AG04449 (cell line): ENCODE measurements at regions not wholly inside any gene's neighbourhood (a gene's known extent, or its start where the extent isn't known, plus 50 kb on each side); places are given as distances from the start of the nearest gene placed in this dataset.
"Not testable (repeated sequence)": the region's sequence is repeated elsewhere in the genome, so short reads cannot be mapped to it uniquely, and the experiment has no call there.

Experiments
- CTCF ChIA-PET: fragments of 350-600 bp; formaldehyde crosslinking; extraction: SDS; loops from one replicate; lab custom pipeline; 2021; ENCODE audit warnings: antibody characterized with exemption; lab: Yijun Ruan, JAX
- POLR2A ChIA-PET: fragments of 400-600, 350-600 bp; formaldehyde crosslinking; extraction: SDS; loops from one replicate; lab custom pipeline; 2020; ENCODE audit warnings: antibody characterized with exemption, inconsistent platforms; lab: Yijun Ruan, JAX
- DNase-seq: peaks from one replicate; pipeline ENCODE4 v3.0.0-alpha.2; 2010; ENCODE audit warnings: low read depth, low spot score
- H3K4me3 ChIP-seq: 2 replicates; pipeline ENCODE4 v1.5.1; 2011; ENCODE audit warnings: low read depth, mild to moderate bottlenecking, control low read depth, low read length
- TF ChIP-seq, protein P1 (sequence below): IDR thresholded peaks from one replicate; pipeline ENCODE4 v1.5.1; 2011; ENCODE audit warnings: mild to moderate bottlenecking, moderate library complexity, low read length, control low read depth, inconsistent platforms; ENCODE audit not compliant: insufficient read depth; ENCODE audit errors: missing control alignments

DNA sequence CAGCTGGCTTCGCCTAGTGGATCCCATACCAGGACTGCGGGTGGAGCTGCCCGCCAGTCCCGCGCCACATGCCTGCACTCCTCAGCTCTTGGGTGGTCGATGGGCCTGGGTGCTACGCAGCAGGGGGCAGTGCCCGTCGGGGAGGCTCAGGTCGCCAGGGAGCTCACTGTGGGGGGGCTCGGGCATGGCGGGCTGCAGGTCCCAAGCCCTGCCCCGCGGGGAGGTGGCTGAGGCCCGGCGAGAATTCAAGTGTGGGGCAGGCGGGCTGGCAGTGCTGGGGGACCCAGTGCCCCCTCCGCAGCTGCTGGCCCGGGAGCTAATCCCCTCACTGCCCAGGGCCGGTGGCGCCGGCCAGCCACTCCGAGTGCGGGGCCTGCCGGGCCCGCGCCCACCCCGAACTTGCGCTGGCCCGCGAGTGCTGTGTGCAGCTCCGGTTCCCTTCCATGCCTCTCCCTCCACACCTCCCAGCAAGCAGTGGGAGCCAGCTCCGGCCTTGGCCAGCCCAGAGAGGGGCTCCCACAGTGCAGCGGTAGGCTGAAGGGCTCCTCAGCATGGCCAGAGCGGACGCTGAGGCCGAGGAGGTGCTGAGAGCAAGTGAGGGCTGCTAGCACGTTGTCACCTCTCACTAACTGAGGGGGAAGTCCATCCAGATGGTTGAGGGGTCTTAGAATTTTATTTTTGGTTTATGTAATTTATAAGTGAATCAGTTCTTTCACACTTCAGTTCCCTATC, 85.2 kb upstream of the HMCN1 start:
- H3K4me3 ChIP-seq, result no peak overlapping the region
- ChIA-PET CTCF (interaction anchor here (1.3 kb wide), 1 partner anchor 22 kb away, joined by 5 read pairs; no protein-coding TSS in a partner anchor), POLR2A (no interaction called here)
- TF ChIP-seq, protein P1, sequence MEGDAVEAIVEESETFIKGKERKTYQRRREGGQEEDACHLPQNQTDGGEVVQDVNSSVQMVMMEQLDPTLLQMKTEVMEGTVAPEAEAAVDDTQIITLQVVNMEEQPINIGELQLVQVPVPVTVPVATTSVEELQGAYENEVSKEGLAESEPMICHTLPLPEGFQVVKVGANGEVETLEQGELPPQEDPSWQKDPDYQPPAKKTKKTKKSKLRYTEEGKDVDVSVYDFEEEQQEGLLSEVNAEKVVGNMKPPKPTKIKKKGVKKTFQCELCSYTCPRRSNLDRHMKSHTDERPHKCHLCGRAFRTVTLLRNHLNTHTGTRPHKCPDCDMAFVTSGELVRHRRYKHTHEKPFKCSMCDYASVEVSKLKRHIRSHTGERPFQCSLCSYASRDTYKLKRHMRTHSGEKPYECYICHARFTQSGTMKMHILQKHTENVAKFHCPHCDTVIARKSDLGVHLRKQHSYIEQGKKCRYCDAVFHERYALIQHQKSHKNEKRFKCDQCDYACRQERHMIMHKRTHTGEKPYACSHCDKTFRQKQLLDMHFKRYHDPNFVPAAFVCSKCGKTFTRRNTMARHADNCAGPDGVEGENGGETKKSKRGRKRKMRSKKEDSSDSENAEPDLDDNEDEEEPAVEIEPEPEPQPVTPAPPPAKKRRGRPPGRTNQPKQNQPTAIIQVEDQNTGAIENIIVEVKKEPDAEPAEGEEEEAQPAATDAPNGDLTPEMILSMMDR, result no peak
- no peak for DNase-seq

GRCh38 chr1:185647597-185648267, 86.5 kb upstream of the HMCN1 start:
- POLR2A ChIA-PET, DNase-seq, H3K4me3 ChIP-seq: not testable (repeated sequence)
- CTCF ChIA-PET, result interaction anchor here (0.9 to 2.0 kb wide), 3 partner anchors 13 to 22 kb away, joined by 3 to 13 read pairs (median 3); no protein-coding TSS in a partner anchor

DNA sequence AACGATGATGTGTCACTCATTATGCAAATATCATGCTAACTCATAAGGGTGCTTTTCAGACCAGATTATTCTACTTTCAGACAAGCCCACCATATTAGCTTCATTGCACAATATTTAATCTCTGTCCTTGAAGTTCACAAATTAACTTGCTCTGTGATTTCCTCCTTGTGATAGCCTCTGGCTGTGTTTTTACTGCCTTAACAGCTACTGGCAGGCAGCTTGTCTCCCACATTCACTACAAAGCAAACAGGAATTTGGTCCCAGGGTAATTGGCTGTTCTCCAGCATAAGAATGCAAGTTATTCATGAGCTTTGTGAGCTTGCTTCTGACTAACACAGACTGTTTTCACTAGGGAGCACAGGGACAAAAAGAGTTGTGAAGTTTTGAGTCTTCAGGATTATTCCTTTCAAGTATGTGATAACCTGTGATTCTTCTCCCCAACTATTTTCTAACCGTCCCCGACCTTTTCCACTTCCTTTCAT, 87.9 kb upstream of the HMCN1 start:
- DNase-seq, result peak; percentile 97
- CTCF ChIA-PET, result interaction anchor here (0.8 to 2.0 kb wide), 5 partner anchors 9 to 476 kb away, joined by 3 to 13 read pairs (median 3); no protein-coding TSS in a partner anchor
- TF ChIP-seq, protein P1, result no peak
- POLR2A ChIA-PET, result interaction anchor here (1.0 to 2.6 kb wide), 4 partner anchors 11 to 329 kb away, joined by 4 to 15 read pairs (median 7); partner anchors contain the start of gene IVNS1ABP
- H3K4me3 ChIP-seq, result no peak overlapping the region

- no peak for DNase-seq
- CTCF ChIA-PET, result interaction anchor here (0.8 to 2.0 kb wide), 4 partner anchors 16 to 476 kb away, joined by 3 to 13 read pairs (median 4); no protein-coding TSS in a partner anchor
- H3K4me3 ChIP-seq, result no peak overlapping the region
- TF ChIP-seq, protein P1, result no peak
- POLR2A ChIA-PET, result interaction anchor here (1.0 to 2.6 kb wide), 4 partner anchors 10 to 329 kb away, joined by 4 to 15 read pairs (median 7); partner anchors contain the start of gene IVNS1ABP
These were observed 88.5 kb upstream of the HMCN1 start for GRCh38 chr1:185645686-185646085.

- peak; percentile 66 for DNase-seq
- CTCF ChIA-PET, result interaction anchor here (1.0 to 1.1 kb wide), 2 partner anchors 9 to 17 kb away, joined by 3 read pairs; no protein-coding TSS in a partner anchor
- POLR2A ChIA-PET, result interaction anchor here (1.2 to 2.6 kb wide), 2 partner anchors 10 to 328 kb away, joined by 5 to 15 read pairs; partner anchors contain the start of gene IVNS1ABP
- no peak overlapping the region for H3K4me3 ChIP-seq
- TF ChIP-seq, protein P1, result no peak
These were observed 89.0 kb upstream of the HMCN1 start for GRCh38 chr1:185645162-185645640.

DNA sequence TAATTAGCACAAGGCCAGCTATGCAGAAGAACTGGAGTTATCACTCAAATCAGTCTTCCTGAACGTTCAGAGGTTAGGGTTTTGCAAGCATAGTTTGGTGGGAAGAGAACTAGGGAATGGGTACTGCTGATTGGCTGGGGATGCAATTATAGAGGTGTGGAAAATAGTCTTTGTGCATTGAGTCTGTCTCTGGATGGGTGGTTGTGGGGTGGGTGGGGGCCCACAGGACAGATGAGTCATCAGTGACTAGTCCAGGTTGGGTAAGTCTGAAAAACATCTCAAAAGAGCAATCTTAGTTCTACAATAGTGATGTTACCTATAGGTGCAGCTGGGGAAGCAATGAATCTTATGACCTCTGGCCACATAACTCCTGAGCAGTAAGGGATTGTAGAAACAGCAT, 89.7 kb upstream of the HMCN1 start:
- TF ChIP-seq, protein P1, result no peak
- ChIA-PET POLR2A (no interaction called here), CTCF (interaction anchor here (0.9 to 1.1 kb wide), 3 partner anchors 8 to 49 kb away, joined by 3 read pairs; no protein-coding TSS in a partner anchor)
- no peak overlapping the region for H3K4me3 ChIP-seq
- no peak for DNase-seq
